Choroid plexus epithelial cell (primary cell): ENCODE measurements at regions not wholly inside any gene's neighbourhood (a gene's known extent, or its start where the extent isn't known, plus 50 kb on each side); places are given as distances from the start of the nearest gene placed in this dataset.

ENCODE experiments used
- DNase-seq: peaks from one replicate; pipeline ENCODE4 v3.0.0-alpha.2; 2010; ENCODE audit warnings: low read depth
- H3K4me3 ChIP-seq: 2 replicates; pipeline ENCODE4 v1.5.1; 2011; ENCODE audit warnings: low read depth, mild to moderate bottlenecking, control low read depth, low read length, moderate library complexity
- CTCF ChIP-seq: conservative IDR thresholded peaks from 2 replicates; pipeline ENCODE4 v1.5.1; 2011; ENCODE audit warnings: low read depth, mild to moderate bottlenecking, control low read depth, inconsistent platforms, low read length, moderate library complexity

- H3K4me3 ChIP-seq, result no peak overlapping the region
- TF ChIP-seq CTCF, result no peak
- no peak for DNase-seq
These were observed 669.3 kb downstream of the LIG4 start for GRCh38 chr13:107545946-107546502.

GRCh38 chr13:107534548-107534947 lies 680.8 kb downstream of the LIG4 start:
- TF ChIP-seq CTCF, result no peak
- DNase-seq, result peak; percentile 64
- H3K4me3 ChIP-seq, result no peak overlapping the region

DNA sequence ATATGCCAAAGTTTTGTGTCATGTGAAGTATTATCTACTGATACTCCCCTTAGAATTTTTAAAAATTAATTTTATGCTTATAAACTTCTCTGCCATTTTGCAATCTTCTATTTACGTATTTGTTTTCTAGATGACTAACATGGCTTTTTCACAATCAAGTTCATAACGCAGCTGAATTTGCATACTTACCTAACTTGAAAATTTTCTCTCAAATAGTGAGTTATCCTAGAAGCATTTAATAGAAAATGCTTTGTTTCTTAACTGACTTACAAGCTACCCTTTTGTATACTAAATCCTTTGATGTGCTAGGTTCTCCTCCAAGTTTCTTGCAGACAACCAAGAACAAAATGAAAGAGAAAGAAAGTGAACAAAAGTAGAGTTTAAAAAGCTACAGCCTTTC lies 683.5 kb downstream of the LIG4 start:
- no peak for TF ChIP-seq CTCF
- DNase-seq, result no peak
- no peak overlapping the region for H3K4me3 ChIP-seq

DNA sequence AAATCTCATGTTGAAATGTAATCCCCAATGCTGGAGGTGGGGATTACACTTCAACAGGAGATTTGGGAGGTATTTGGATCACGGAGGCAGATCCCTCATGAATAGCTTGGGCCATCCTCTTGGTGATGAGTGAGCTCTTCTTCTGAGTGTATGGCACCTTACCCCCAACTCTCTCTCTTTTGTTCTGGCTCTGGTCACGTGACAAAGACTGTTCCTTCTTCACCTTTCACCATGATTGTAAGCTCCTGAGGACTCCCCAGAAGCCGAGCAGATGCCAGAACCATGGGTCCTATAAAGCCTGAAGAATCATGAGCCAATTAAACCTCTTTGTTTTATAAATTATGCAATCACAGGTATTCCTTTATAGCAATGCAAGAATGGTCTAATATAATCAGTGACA lies 684.2 kb downstream of the LIG4 start:
- no peak for TF ChIP-seq CTCF
- DNase-seq, result no peak

DNA sequence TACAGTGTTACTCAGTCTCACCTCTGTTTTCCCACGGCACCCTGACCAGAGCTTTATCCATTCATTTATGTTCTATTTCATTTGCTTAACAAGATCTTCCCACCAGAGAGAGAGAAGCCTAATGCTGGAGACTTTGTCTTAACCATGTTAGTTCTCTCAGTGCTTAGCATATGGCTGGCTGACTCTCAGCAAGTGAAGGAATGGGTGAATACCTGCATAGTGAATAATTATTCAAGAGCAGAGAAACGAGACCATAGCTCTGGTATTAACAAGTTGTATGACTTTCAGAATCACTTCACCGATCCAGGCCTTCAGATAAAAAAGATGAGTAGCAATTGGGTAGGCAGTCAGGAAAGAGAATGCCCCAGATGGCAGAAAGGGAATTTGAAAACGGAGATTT lies 686.3 kb downstream of the LIG4 start:
- no peak for DNase-seq
- TF ChIP-seq CTCF, result no peak
- no peak overlapping the region for H3K4me3 ChIP-seq

More for the DNA sequence above, 684.2 kb downstream of the LIG4 start:
- no peak overlapping the region for H3K4me3 ChIP-seq

GRCh38 chr13:107518780-107519179 lies 696.6 kb downstream of the LIG4 start:
- DNase-seq, result no peak
- no peak for TF ChIP-seq CTCF

DNA sequence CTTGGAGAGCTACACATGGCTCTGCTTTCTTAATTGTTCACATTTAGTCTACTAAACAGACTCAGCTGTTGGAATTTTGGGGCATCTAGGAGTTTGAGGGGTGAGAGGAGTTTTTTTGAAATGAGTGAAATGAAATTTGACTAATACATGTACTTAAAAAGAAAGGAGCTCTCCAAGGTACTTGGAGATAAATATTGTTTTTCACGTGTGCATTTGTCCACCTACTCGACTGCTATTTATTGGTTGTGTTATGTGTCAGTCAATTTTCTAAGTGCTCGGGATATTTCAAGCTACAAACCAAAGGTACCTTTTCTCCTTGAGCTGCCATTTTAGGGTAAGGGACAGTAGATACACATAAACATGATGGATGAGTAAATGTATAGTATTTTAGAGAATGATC lies 697.0 kb downstream of the LIG4 start:
- no peak overlapping the region for H3K4me3 ChIP-seq
- no peak for TF ChIP-seq CTCF
- DNase-seq, result peak; percentile 59

More at GRCh38 chr13:107518780-107519179, 696.6 kb downstream of the LIG4 start:
- no peak overlapping the region for H3K4me3 ChIP-seq
